ENCODE measurements at regions not wholly inside any gene's neighbourhood (a gene's known extent, or its start where the extent isn't known, plus 50 kb on each side); places are given as distances from the start of the nearest gene placed in this dataset.

DNA sequence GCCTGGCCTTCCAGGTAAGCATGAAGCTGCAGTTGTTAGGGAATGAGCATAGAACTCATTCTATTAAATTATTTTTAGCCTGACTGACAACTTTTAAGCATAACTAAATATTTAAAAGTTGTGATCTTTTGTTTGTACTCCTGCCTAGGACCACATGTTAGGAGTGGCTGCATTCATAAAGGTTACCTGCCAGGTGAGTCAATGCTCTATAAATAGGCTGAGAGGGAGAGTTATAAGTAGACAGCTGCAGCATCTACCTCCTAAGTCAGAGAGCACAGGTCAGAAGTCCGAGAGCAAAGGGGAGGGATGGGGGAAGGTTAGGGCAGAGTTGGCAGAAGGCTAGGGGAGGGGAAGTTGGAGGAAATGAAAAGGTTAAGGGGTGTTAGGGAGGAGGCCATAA lies 292.4 kb upstream of the TLE4 start:
- TF ChIP-seq, protein P1, sequence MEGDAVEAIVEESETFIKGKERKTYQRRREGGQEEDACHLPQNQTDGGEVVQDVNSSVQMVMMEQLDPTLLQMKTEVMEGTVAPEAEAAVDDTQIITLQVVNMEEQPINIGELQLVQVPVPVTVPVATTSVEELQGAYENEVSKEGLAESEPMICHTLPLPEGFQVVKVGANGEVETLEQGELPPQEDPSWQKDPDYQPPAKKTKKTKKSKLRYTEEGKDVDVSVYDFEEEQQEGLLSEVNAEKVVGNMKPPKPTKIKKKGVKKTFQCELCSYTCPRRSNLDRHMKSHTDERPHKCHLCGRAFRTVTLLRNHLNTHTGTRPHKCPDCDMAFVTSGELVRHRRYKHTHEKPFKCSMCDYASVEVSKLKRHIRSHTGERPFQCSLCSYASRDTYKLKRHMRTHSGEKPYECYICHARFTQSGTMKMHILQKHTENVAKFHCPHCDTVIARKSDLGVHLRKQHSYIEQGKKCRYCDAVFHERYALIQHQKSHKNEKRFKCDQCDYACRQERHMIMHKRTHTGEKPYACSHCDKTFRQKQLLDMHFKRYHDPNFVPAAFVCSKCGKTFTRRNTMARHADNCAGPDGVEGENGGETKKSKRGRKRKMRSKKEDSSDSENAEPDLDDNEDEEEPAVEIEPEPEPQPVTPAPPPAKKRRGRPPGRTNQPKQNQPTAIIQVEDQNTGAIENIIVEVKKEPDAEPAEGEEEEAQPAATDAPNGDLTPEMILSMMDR (IDR thresholded peaks at IDR 0.05): no peak
- no peak for TF ChIP-seq POLR2A (IDR thresholded peaks at IDR 0.05)
- TF ChIP-seq EP300 (IDR thresholded peaks at IDR 0.05): no peak

All from ovary (tissue), 3 donors.